ENCODE measurements at regions not wholly inside any gene's neighbourhood (a gene's known extent, or its start where the extent isn't known, plus 50 kb on each side); places are given as distances from the start of the nearest gene placed in this dataset.

GRCh38 chr18:29664278-29665036 lies 1378.1 kb downstream of the DSC3 start:
- TF ChIP-seq CTCF (conservative IDR thresholded peaks at IDR 0.05; ENCODE audit: low read length) (no peak), EZH2phosphoT487 (IDR thresholded peaks at IDR 0.05; ENCODE audit: borderline replicate concordance) (no peak)
